CD4-positive, alpha-beta T cell treated with Interleukin-17A for 4 hours (primary cell): ENCODE measurements at regions not wholly inside any gene's neighbourhood (a gene's known extent, or its start where the extent isn't known, plus 50 kb on each side); places are given as distances from the start of the nearest gene placed in this dataset.
"Not testable (repeated sequence)": the region's sequence is repeated elsewhere in the genome, so short reads cannot be mapped to it uniquely, and the experiment has no call there.

Experiments used
- DNase-seq: peaks from one replicate; pipeline ENCODE4 v3.0.0-alpha.2; 2020; ENCODE audit warnings: mixed read lengths

- no peak for DNase-seq
These were observed 209.3 kb upstream of the POGK start for GRCh38 chr1:166629946-166630345.

DNA sequence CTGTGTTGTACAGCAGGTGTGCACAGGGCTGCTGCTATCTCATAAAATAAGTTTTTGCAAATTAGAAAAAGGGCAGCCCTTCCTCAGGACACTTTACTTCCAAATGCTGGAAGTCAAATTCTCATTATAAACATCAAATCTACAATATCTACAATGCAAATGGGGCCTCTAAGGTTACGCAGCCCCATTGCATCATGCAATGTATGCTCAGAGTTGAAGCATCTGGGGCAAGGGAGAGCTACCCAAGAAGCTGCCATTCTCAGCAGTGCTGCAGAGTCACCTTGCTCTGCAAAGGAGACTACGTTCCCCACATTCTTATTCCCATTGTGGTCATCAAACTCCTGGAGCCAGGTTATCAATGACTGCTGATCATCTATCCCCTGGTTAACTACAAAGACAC, 208.9 kb upstream of the POGK start:
- no peak for DNase-seq

DNA sequence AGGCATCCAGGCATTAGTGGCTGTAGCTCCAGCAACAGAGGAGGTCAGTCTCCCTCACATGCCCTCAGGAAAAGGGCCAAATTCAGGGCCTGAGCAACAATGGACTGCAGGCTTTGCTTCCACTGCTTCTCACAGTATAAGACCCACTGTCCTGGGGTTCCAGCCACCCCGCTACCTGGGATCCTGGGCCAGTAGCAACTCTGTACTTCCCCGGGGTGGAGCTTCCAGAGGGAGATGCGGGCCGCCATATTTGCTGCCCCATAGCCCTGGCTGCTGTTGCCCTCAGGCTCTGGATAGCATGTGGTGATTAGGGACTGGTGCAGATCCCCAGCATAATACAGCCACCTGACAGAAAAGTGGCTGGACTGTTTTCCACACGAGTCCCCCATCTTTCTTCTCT, 201.1 kb upstream of the POGK start:
- no peak for DNase-seq

DNA sequence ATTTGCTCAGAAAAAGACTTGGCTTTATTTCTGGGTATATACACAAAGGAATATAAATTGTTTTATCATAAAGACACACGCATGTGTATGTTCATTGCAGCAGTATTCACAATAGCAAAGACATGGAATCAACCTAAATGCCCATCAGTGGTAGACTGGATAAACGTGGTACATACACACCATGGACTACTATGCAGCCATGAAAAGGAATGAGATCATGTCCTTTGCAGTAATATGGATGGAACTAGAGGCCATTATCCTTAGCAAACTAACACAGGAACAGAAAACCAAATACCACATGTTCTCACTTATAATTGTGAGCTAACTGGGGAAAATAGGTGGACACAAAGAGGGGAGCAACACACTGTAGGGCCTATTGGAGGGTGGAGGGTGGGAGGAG, 182.0 kb upstream of the POGK start:
- not testable (repeated sequence) for DNase-seq

- DNase-seq = not testable (repeated sequence)
These were observed 172.5 kb upstream of the POGK start for GRCh38 chr1:166666790-166667189.

GRCh38 chr1:166667600-166667999, 171.7 kb upstream of the POGK start:
- not testable (repeated sequence) for DNase-seq

DNA sequence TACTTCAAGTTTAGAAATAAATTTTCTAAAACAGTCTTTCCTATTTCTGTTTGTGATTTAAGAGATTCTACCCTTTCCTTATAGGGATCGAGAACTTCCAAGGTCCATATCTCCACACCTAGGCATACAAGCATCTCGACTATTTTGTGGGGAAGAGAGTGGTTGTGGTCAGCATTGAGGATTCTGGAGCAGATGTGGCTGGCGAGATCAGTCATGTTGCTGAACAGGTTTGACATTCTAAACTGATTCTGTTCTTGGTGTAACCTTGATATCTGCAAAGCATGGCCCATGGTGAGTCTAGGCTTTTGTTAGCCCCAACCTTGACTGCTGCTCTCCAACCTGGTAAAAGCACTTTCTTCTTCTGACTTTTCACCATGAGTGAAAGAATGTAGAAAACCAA, 167.6 kb upstream of the POGK start:
- DNase-seq = no peak

DNA sequence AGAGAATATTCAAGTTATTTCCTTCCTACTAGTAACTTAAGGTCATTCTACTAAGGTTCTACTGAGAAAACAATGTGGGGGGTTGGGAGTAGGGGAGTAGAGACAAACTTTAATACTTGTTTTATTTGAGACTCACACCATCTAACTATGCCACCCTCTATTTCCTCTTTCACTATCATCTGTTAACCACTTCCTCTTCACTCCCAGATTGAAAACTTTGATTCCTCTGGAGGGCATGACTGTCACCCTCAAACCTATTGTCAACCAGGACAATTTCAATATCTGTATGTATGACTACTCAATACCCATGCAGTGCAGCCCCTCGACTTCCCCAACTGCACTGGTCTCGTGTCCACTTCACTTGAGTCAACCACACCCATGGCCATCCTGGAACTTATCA, 165.6 kb upstream of the POGK start:
- DNase-seq = no peak

- DNase-seq = no peak
These were observed 164.1 kb upstream of the POGK start for GRCh38 chr1:166675213-166675612.

DNA sequence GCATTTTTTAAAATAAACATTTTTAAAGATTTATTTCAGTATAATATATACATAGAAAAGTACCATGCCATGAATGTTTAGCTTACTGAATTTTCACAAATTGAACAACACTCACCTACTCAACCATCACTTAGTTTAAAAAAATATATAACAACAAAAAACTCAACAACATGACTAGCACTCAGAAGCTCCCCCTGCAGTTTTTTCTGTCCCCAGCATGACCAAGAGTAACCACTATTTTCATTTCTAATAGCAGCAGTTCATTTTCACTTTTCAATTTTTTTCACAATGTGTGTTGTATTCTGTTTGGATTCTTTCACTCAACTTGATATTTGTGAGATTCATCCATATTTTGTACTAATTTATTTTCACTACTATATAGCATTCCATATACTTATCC, 162.3 kb upstream of the POGK start:
- DNase-seq = no peak

DNA sequence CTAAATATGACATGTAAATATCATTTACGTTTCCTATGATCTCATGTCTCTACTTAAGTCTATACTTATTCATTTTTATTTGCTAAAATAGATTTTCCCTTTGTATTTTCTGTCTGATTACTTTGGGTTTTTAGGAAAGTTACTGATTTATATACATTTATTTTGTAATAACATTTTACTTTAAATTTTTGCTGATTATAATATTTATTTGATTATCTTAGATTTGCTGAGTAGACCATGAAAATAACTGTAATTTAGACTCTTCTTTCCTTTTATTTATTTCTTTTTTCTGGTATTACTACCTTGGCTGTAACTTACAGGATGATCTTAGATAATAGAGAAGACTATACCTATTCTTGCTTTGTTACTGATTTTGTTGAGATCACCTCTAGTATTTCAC, 159.9 kb upstream of the POGK start:
- DNase-seq = no peak

- no peak for DNase-seq
These were observed 156.7 kb upstream of the POGK start for GRCh38 chr1:166682588-166682987.

GRCh38 chr1:166684669-166685068, 154.6 kb upstream of the POGK start:
- not testable (repeated sequence) for DNase-seq

DNA sequence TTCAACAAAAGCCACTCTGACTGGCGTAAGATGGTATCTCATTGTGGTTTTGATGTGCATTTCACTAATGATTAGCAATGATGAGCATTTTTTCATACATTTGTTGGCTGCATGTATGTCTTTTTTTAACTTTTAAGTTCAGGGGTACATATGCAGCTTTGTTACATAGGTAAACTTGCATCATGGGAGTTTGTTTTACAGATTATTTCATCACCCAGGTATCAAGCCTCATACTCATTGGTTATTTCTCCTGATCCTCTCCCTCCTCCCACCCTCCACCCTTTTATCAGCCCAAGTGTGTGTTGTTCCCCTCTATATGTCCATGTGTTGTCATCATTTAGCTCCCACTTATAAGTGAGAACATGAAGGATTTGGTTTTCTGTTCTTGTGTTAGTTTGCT, 154.1 kb upstream of the POGK start:
- DNase-seq = no peak

- not testable (repeated sequence) for DNase-seq
These were observed 153.4 kb upstream of the POGK start for GRCh38 chr1:166685891-166686290.

DNA sequence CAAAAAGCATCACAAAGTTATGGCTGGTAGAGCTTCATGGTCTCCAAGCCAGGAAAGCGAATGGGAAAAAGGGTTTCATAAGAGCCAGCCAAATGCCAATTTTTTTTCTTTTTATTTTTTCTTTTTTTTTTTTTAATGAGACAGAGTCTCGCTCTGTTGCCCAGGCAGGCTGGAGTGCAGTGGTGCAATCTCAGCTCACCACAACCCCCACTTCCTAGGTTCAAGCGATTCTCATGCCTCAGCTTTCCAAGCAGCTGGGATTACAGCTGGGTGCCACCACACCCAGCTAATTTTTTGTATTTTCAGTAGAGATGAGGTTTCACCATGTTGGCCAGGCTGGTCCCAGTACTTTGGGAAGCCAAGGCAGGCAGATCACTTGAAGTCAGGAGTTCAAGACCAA, 148.7 kb upstream of the POGK start:
- not testable (repeated sequence) for DNase-seq

- no peak for DNase-seq
These were observed 147.8 kb upstream of the POGK start for GRCh38 chr1:166691476-166691875.

DNA sequence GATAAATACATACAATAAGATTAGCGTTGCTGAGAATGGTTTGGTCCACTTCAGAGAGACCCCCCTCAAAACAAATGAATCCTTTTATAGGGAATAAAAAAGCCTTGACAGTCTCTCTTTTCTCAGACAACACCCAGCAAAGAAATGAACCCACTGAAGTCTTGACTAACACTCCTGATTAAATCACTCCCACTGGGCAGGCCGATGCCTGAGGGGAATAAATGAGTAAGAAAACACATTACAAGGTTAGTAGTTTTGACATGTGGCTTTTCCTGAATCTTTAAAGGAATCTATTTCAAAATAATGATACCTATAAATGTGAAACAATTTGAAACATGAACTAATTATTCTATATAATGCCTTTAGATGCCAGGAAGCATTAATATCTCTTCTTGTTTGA, 146.9 kb upstream of the POGK start:
- DNase-seq = no peak

GRCh38 chr1:166693158-166693557, 146.1 kb upstream of the POGK start:
- DNase-seq = no peak

GRCh38 chr1:166693673-166694297, 145.5 kb upstream of the POGK start:
- DNase-seq = no peak

DNA sequence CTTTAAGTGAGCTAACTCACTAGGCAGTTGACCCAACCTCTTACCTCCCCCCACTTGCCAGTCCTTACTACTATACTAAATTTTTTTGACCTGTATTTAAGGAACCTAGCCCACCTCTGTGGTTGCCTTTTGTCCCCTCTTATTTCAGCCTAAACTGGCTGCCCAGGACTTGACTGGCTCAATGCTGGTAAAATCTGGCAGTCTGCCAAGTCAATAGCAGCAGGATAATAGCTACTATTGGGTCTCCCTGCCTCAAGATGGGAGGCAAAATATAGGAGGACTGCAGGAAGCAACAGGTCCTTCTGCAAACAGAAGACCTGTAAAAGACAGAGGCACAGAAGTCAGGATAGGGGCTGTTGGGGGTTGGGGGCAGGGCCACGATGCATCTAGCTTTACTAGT, 144.2 kb upstream of the POGK start:
- no peak for DNase-seq

DNA sequence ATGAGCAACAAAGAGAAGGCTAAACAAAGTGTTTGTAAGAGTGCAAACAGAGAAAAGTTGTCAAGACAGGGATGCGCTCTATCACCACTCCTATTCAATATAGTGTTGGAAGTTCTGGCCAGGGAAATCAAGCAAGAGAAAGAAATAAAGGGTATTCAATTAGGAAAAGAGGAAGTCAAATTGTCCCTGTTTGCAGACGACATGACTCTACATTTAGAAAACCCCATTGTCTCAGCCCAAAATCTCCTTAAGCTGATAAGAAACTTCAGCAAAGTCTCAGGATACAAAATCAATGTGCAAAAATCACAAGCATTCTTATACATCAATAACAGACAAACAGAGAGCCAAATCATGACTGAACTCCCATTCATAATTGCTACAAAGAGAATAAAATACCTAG, 143.4 kb upstream of the POGK start:
- not testable (repeated sequence) for DNase-seq

DNA sequence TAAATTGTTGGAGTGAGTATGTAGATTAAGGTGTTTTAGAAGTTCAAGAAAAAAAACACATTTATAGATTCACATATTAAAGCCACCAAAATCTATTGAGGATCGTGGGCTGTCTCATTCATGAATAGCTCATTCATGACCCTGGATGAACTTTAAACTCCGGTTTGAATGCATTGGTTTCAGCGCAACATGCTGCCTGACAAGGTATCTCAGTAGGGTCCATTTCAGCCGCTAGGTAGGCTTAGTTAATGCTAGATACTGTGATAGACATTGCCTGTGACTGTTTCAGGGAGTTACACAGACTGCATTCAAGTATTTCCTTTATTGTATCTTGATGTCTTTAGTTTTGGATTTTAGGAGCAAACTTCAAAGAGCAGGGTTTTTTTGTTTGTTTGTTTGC, 140.5 kb upstream of the POGK start:
- DNase-seq = no peak

GRCh38 chr1:166699613-166700012, 139.7 kb upstream of the POGK start:
- DNase-seq = no peak

DNA sequence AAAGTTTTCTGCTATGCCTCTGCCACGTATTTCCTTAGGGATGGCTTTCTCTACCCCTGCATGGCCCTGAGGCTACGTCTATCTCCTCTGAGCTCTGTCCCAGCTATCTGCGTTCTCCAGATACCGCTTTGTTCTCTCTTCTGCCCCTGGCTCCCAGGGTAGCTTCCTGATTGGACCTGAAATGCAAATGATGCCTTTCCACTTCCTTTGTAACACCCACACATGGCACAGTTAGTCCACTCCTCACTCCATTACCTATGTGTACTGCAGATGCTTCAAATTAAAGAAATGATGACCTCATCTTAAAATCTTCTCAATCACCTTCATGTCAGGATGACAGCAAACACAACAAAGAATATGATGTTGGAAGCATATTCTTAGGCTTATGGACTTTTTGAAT, 138.6 kb upstream of the POGK start:
- DNase-seq = no peak
